GM12874 (cell line): ENCODE measurements at regions not wholly inside any gene's neighbourhood (a gene's known extent, or its start where the extent isn't known, plus 50 kb on each side); places are given as distances from the start of the nearest gene placed in this dataset.

Experiments
- TF ChIP-seq, protein P1 (sequence below): IDR thresholded peaks from 2 replicates; pipeline ENCODE4 v1.5.1; 2011; ENCODE audit warnings: low read depth, mild to moderate bottlenecking, control low read depth, low read length, moderate library complexity; ENCODE audit not compliant: insufficient read depth

DNA sequence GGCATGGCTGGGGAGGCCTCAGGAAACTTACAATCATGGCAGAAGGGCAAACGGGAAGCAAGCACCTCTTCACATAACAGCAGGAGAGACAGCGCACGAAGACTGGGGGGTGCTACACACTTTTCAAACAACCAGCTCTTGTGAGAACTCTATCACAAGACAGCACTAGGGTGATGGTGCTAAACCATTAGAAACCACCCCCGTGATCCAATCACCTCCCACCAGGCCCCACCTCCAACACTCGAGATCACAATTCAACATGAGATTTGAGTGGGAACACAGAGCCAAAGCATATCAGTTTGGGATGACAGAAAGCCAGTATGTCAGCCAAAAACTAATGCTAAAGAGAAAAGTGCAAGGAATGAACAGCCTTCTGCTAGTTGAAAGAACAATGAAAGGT lies 309.8 kb upstream of the CCDC54 start:
- TF ChIP-seq, protein P1, sequence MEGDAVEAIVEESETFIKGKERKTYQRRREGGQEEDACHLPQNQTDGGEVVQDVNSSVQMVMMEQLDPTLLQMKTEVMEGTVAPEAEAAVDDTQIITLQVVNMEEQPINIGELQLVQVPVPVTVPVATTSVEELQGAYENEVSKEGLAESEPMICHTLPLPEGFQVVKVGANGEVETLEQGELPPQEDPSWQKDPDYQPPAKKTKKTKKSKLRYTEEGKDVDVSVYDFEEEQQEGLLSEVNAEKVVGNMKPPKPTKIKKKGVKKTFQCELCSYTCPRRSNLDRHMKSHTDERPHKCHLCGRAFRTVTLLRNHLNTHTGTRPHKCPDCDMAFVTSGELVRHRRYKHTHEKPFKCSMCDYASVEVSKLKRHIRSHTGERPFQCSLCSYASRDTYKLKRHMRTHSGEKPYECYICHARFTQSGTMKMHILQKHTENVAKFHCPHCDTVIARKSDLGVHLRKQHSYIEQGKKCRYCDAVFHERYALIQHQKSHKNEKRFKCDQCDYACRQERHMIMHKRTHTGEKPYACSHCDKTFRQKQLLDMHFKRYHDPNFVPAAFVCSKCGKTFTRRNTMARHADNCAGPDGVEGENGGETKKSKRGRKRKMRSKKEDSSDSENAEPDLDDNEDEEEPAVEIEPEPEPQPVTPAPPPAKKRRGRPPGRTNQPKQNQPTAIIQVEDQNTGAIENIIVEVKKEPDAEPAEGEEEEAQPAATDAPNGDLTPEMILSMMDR: no peak

DNA sequence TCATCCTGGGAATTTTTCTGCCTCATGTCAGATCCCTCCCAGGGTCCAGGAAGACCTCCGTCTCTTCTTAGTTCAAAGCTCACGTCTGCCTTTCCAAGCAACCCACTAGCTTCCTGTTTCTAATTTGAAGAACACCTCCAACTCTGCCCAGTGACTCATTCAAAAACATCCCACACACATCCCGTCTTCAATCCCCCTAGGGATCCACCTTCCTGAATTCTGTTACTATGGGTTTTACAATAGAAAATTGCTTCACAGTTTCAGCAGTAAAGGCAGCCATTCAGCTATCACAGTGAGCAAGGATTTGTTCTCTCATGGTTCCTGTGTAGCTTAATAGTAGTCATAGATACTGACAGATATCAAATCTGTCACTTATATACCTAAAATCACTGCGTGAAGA lies 308.3 kb upstream of the CCDC54 start:
- TF ChIP-seq, protein P1: no peak

DNA sequence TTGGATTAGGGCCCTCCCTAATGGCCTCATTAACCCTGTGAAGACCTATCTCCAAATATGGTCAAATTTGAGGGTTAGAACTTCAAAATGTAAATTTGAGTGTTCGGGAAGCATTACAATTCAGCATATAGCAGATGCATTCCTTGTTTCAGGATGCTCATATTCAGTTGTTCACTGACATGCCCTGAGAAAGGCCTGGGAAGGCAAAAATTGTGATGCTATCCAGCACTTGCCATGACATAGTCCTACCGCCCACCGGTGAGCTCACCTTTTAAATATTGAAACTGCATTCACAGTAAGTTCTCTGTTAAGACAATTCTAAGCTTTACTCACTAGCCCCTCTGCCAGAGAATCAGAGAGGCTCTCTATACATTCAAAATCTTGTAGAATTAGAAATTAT lies 300.3 kb upstream of the CCDC54 start:
- TF ChIP-seq, protein P1: no peak

DNA sequence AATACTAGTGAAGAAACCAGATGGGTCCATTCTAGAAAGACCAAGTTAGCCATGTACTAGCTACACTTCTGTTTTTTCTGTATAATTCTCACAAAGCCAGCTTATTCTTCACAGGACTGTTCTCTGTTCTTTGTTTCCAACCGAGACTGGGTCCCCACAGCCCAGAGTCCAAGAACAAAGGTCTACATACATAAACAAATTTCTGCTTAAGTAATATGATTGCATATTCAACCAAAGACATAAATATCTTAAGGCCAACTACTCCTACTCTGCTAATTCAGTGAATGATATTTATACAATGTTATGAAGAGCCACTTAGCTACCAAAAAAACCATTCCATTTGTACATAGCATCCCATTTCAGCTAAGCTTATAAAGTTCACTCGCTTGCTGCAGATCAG lies 299.8 kb upstream of the CCDC54 start:
- TF ChIP-seq, protein P1: no peak

DNA sequence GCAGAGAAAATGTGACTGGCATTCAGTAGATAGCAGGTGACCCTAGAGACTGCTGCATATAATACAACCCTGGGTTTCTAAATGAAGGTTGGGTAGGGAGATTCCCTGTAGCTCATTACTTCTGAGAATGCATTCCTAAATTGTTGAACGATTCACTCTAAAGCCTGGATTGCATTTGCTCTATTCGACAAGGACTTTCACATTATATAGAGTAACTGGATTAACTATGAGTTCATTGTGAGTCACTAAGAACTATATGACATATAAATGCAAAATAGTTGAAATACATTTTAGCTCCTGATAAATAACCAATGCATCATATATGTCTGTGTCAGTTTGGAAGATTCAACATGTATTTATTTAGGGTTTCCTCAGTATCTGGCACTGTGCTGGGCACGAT lies 294.7 kb upstream of the CCDC54 start:
- TF ChIP-seq, protein P1: no peak

DNA sequence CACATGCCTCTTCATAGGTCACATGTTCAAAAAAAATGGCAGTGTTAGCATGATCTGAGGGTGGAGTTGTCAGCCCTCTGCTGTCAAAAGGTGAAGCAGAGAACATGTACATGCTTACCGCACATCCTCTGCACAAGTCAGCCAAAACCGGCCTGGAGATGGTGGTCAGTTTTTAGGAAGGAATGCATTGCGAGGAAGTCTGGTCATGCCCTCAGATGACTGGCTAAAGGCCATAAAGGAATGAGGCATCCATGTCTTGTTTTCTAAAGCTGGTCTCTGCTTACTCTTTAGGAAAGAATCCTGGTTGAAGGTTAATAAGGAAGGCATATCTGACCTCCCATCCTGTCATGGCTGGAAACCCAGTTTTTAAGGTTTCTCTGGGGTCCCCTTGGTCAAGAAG lies 292.0 kb upstream of the CCDC54 start:
- TF ChIP-seq, protein P1: no peak

DNA sequence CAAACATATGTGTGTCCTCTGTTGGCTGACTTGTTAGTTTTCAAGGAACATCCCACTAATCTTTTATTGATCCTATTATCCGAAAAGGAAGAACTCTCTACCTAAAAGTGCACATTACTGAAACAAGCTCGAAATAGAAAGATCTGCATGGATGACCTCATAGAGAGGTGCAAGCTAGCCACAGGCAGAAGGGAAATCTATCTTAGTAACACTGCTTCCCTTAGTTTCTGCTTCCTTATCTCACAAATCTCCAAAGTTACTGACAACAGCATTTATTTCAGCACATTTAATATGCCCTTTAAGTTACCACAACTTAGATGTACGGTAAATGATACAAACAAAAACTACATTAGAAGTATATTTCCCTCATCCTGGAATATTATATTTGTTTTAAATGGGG lies 285.1 kb upstream of the CCDC54 start:
- TF ChIP-seq, protein P1: no peak

DNA sequence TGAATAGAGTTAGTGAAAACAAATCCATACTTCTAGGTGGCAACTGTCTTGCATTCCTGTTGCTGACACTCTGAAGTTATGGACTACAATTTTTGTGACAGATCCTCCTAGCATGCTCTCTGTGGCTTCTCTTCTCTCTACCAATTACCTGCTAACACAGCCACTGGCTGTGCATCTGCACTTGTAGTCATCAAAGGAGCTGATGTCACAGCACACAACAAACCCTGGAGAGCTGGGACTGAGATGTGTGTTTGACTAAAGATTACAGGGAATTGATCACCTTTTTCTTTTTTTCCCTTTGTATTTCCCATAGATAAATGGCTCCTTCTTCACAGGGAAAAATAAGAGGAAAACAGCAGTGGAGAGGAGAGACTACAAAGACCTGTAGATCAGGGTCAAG lies 278.4 kb upstream of the CCDC54 start:
- TF ChIP-seq, protein P1: no peak
